H9 (cell line): ENCODE measurements at regions not wholly inside any gene's neighbourhood (a gene's known extent, or its start where the extent isn't known, plus 50 kb on each side); places are given as distances from the start of the nearest gene placed in this dataset.

Experiments
- DNase-seq: peaks from one replicate; pipeline ENCODE4 v3.0.0-alpha.2; 2017
- H2AFZ ChIP-seq: one replicate; pipeline ENCODE4 v1.6.1; 2013; ENCODE audit warnings: mild to moderate bottlenecking, low read length, control low read depth, moderate library complexity
- H2AK5ac ChIP-seq: 2 replicates; pipeline ENCODE4 v1.6.1; 2013; ENCODE audit warnings: low read length, control low read depth, mixed read lengths; ENCODE audit not compliant: insufficient read length
- H2BK120ac ChIP-seq: one replicate; pipeline ENCODE4 v1.6.1; 2013; ENCODE audit warnings: low read depth, mild to moderate bottlenecking, low read length, control low read depth, inconsistent platforms; ENCODE audit not compliant: poor library complexity, severe bottlenecking
- H2BK12ac ChIP-seq: 2 replicates; pipeline ENCODE4 v1.6.1; 2013; ENCODE audit warnings: low read length, control low read depth, mixed read lengths, low read depth; ENCODE audit not compliant: insufficient read length
- H2BK15ac ChIP-seq: 2 replicates; pipeline ENCODE4 v1.6.1; 2013; ENCODE audit warnings: low read depth, low read length, control low read depth
- H2BK20ac ChIP-seq: one replicate; pipeline ENCODE4 v1.6.1; 2013; ENCODE audit warnings: low read depth, mild to moderate bottlenecking, low read length, control low read depth, inconsistent platforms; ENCODE audit not compliant: poor library complexity, severe bottlenecking
- H2BK5ac ChIP-seq: 2 replicates; pipeline ENCODE4 v1.6.1; 2013; ENCODE audit warnings: low read length, control low read depth, mixed read lengths; ENCODE audit not compliant: insufficient read length
- H3K14ac ChIP-seq: 2 replicates; pipeline ENCODE4 v1.6.1; 2013; ENCODE audit warnings: low read length, control low read depth; ENCODE audit not compliant: insufficient read depth
- H3K18ac ChIP-seq: 2 replicates; pipeline ENCODE4 v1.6.1; 2013; ENCODE audit warnings: low read depth, mild to moderate bottlenecking, mixed read lengths, low read length, control low read depth; ENCODE audit not compliant: insufficient read length
- H3K23ac ChIP-seq: 2 replicates; pipeline ENCODE4 v1.6.1; 2013; ENCODE audit warnings: low read length, control low read depth, mixed read lengths, low read depth; ENCODE audit not compliant: insufficient read length
- H3K23me2 ChIP-seq: 2 replicates; pipeline ENCODE4 v1.6.1; 2013; ENCODE audit warnings: low read depth, mild to moderate bottlenecking, mixed read lengths, low read length, control low read depth; ENCODE audit not compliant: insufficient read length, poor library complexity, severe bottlenecking
- H3K27ac ChIP-seq: 2 replicates; pipeline ENCODE4 v1.5.1; 2013; ENCODE audit warnings: low read length, control low read depth, mixed read lengths, low read depth; ENCODE audit not compliant: insufficient read length
- H3K27me3 ChIP-seq: 2 replicates; pipeline ENCODE4 v1.6.1; 2013; ENCODE audit warnings: low read length, control low read depth, inconsistent platforms; ENCODE audit not compliant: insufficient read depth
- H3K4ac ChIP-seq: 2 replicates; pipeline ENCODE4 v1.6.1; 2013; ENCODE audit warnings: low read depth, mild to moderate bottlenecking, control low read depth, inconsistent platforms, low read length, moderate library complexity
- H3K4me1 ChIP-seq: 2 replicates; pipeline ENCODE4 v1.6.1; 2013; ENCODE audit warnings: low read length, control low read depth, inconsistent platforms; ENCODE audit not compliant: insufficient read depth
- H3K4me2 ChIP-seq: 2 replicates; pipeline ENCODE4 v1.6.1; 2013; ENCODE audit warnings: low read length, control low read depth, mixed read lengths; ENCODE audit not compliant: insufficient read length, insufficient read depth
- H3K56ac ChIP-seq: 2 replicates; pipeline ENCODE4 v1.6.1; 2013; ENCODE audit warnings: low read depth, mild to moderate bottlenecking, mixed read lengths, low read length, control low read depth; ENCODE audit not compliant: insufficient read length
- H3K79me1 ChIP-seq: 2 replicates; pipeline ENCODE4 v1.6.1; 2013; ENCODE audit warnings: low read depth, mild to moderate bottlenecking, moderate library complexity, low read length, control low read depth, inconsistent platforms; ENCODE audit not compliant: insufficient read depth, poor library complexity, severe bottlenecking
- H3K79me2 ChIP-seq: 2 replicates; pipeline ENCODE4 v1.6.1; 2013; ENCODE audit warnings: low read length, control low read depth, inconsistent platforms; ENCODE audit not compliant: insufficient read depth
- H3K9ac ChIP-seq: 2 replicates; pipeline ENCODE4 v1.6.1; 2013; ENCODE audit warnings: low read length, control low read depth, mixed read lengths; ENCODE audit not compliant: insufficient read length; ENCODE audit errors: extremely low read depth
- H3K9me3 ChIP-seq: one replicate; pipeline ENCODE4 v1.6.1; 2013; ENCODE audit warnings: low read depth, low read length, inconsistent platforms; ENCODE audit not compliant: control insufficient read depth
- H3T11ph ChIP-seq: one replicate; pipeline ENCODE4 v1.6.1; 2013; ENCODE audit warnings: mild to moderate bottlenecking, low read length, control low read depth, inconsistent platforms
- H4K20me1 ChIP-seq: one replicate; pipeline ENCODE4 v1.6.1; 2013; ENCODE audit not compliant: control insufficient read depth, insufficient read length, insufficient read depth
- H4K5ac ChIP-seq: 2 replicates; pipeline ENCODE4 v1.6.1; 2013; ENCODE audit warnings: low read depth, mild to moderate bottlenecking, mixed read lengths, low read length, control low read depth; ENCODE audit not compliant: insufficient read length
- H4K8ac ChIP-seq: replicated peaks from 2 replicates; pipeline ENCODE4 v1.6.1; 2013; ENCODE audit warnings: low read length, control low read depth, mixed read lengths, low read depth; ENCODE audit not compliant: insufficient read length
- H4K91ac ChIP-seq: 2 replicates; pipeline ENCODE4 v1.6.1; 2013; ENCODE audit warnings: low read depth, mild to moderate bottlenecking, moderate library complexity, mixed read lengths, low read length, control low read depth; ENCODE audit not compliant: insufficient read length
- H3K27ac Mint-ChIP-seq, 3 experiments: 2 replicates in 2 of 3; 3 replicates in 1 of 3; pipeline ENCODE4 v1.8.0; 2020 to 2021; ENCODE audit warnings: mixed read lengths in 3 of 3, mild to moderate bottlenecking in 1 of 3, moderate library complexity in 1 of 3
- H3K27me3 Mint-ChIP-seq: 2 replicates; pipeline ENCODE4 v1.8.0; 2021; ENCODE audit warnings: low read depth, mild to moderate bottlenecking, moderate library complexity, mixed read lengths
- H3K36me3 Mint-ChIP-seq, 3 experiments: 2 replicates in 2 of 3; 3 replicates in 1 of 3; pipeline ENCODE4 v1.8.0; 2020 to 2021; ENCODE audit warnings: low read depth in 3 of 3, mixed read lengths in 3 of 3; ENCODE audit not compliant: insufficient read depth in 1 of 3
- H3K4me1 Mint-ChIP-seq, 2 experiments: 2 replicates each; pipeline ENCODE4 v1.8.0; 2020; ENCODE audit warnings: mixed read lengths in 2 of 2
- H3K4me3 Mint-ChIP-seq, 2 experiments: 2 replicates in 1 of 2; 3 replicates in 1 of 2; pipeline ENCODE4 v1.8.0; 2020 to 2021; ENCODE audit warnings: mild to moderate bottlenecking in 2 of 2, mixed read lengths in 2 of 2, moderate library complexity in 1 of 2
- H3K9me3 Mint-ChIP-seq, 2 experiments: 2 replicates in 1 of 2; 3 replicates in 1 of 2; pipeline ENCODE4 v1.8.0; 2020; ENCODE audit warnings: mild to moderate bottlenecking in 2 of 2, mixed read lengths in 2 of 2, moderate library complexity in 1 of 2
- CTCF ChIP-seq: fragments of 200-600 bp; sonication (generic); conservative IDR thresholded peaks from 3 replicates; pipeline ENCODE4 v1.8.0; 2021; ENCODE audit warnings: antibody characterized with exemption, mild to moderate bottlenecking
- WGBS: extraction: QIAGEN DNeasy Blood & Tissue Kit; methylation state at CpG from one replicate; pipeline ENCODE4 v1.1.7; 2013; ENCODE audit warnings: missing lambda C conversion rate, low lambda C conversion rate, mixed read lengths; ENCODE audit not compliant: insufficient read length; ENCODE audit errors: extremely low coverage; 5-methylcytosine and 5-hydroxymethylcytosine counted together

- no peak for DNase-seq
- Histone ChIP-seq H3K27ac (no peak overlapping the region), H3K23me2 (no peaks in the 10 kb centered on the region), H2BK20ac (no peak overlapping the region), H3K27me3 (no peaks in the 10 kb centered on the region), H3K4me1 (peaks cover 5% of the 10 kb centered on the region; the same call in 1 of the 2 replicates), H3K4ac (no peak overlapping the region), H3K79me2 (no peaks in the 10 kb centered on the region), H3T11ph (no peak overlapping the region), H3K9me3 (no peaks in the 10 kb centered on the region), H2AK5ac (no peak overlapping the region), H2BK15ac (no peak overlapping the region), H4K5ac (no peak overlapping the region), H3K9ac (no peak overlapping the region), H4K8ac (no peak overlapping the region), H2BK120ac (no peak overlapping the region), H3K14ac (no peak overlapping the region), H3K79me1 (no peaks in the 10 kb centered on the region), H3K56ac (no peak overlapping the region), H4K91ac (no peak overlapping the region), H3K18ac (no peak overlapping the region), H3K23ac (no peak overlapping the region), H4K20me1 (no peaks in the 10 kb centered on the region), H2BK12ac (no peak overlapping the region), H2BK5ac (no peak overlapping the region), H2AFZ (no peak overlapping the region), H3K4me2 (no peak overlapping the region)
- H3K4me1 Mint-ChIP-seq = peaks cover 18 to 19% of the 10 kb centered on the region in 2 experiments
- no peaks in the 10 kb centered on the region for H3K9me3 Mint-ChIP-seq
- H3K27ac Mint-ChIP-seq = no peak overlapping the region; a peak in 1 of 7 replicates
- H3K4me3 Mint-ChIP-seq = no peak overlapping the region
- no peak for TF ChIP-seq CTCF
- WGBS = no CpG with 5 or more reads among the region's 5 CpGs
- no peaks in the 10 kb centered on the region for H3K27me3 Mint-ChIP-seq
- no peaks in the 10 kb centered on the region for H3K36me3 Mint-ChIP-seq
These were observed 214.1 kb upstream of the PELI2 start for GRCh38 chr14:55904086-55904485.
